IMR-90 (cell line): ENCODE measurements at regions not wholly inside any gene's neighbourhood (a gene's known extent, or its start where the extent isn't known, plus 50 kb on each side); places are given as distances from the start of the nearest gene placed in this dataset.

Experiments
- ATAC-seq: fragments of 200-7000 bp; cut with Tn5 transposase; 2 replicates; pipeline ENCODE4 v1.9.1; 2020; ENCODE audit warnings: low read depth, mild to moderate bottlenecking, moderate library complexity
- BruUV-seq: library from RNA; stranded (reverse); fragments of 400-500 nt; replicated peaks from 2 replicates; lab custom pipeline; 2021; lab: Mats Ljungman, UMichigan
- CTCF ChIA-PET: fragments of 300-600 bp; formaldehyde crosslinking; extraction: SDS; loops from one replicate; lab custom pipeline; 2021; ENCODE audit warnings: antibody characterized with exemption; lab: Yijun Ruan, JAX
- POLR2A ChIA-PET: fragments of 300-600 bp; sonication (Branson Sonifier 250); formaldehyde crosslinking; loops from one replicate; lab custom pipeline; 2022; ENCODE audit warnings: antibody characterized with exemption; ENCODE audit not compliant: unreplicated experiment; lab: Charles Lee
- DNase-seq: peaks from one replicate; pipeline ENCODE4 v3.0.0; 2013
- H2AFZ ChIP-seq: replicated peaks from 2 replicates; pipeline ENCODE3; 2013; ENCODE audit warnings: low read length, mild to moderate bottlenecking; ENCODE audit not compliant: poor library complexity
- H2AK5ac ChIP-seq: 2 replicates; pipeline ENCODE4 v1.6.1; 2013; ENCODE audit warnings: low read depth, low read length, inconsistent platforms
- H2AK9ac ChIP-seq: replicated peaks from 2 replicates; pipeline ENCODE3; 2013; ENCODE audit warnings: mild to moderate bottlenecking, low read depth, low read length, moderate library complexity; ENCODE audit not compliant: poor library complexity
- H2BK120ac ChIP-seq: 2 replicates; pipeline ENCODE4 v1.6.1; 2013; ENCODE audit warnings: low read depth, low read length, inconsistent platforms
- H2BK15ac ChIP-seq: 3 replicates; pipeline ENCODE4 v1.6.1; 2013; ENCODE audit warnings: low read depth, low read length, inconsistent platforms
- H2BK20ac ChIP-seq: 2 replicates; pipeline ENCODE4 v1.6.1; 2013; ENCODE audit warnings: low read depth, mild to moderate bottlenecking, inconsistent platforms, low read length, moderate library complexity
- H2BK5ac ChIP-seq: 2 replicates; pipeline ENCODE4 v1.6.1; 2013; ENCODE audit warnings: mild to moderate bottlenecking, low read depth, low read length, inconsistent platforms; ENCODE audit not compliant: poor library complexity, severe bottlenecking
- H3K14ac ChIP-seq: replicated peaks from 2 replicates; pipeline ENCODE4 v1.6.1; 2013; ENCODE audit warnings: low read depth, low read length, inconsistent platforms
- H3K18ac ChIP-seq: 2 replicates; pipeline ENCODE4 v1.6.1; 2013; ENCODE audit warnings: low read depth, low read length, control low read depth
- H3K23ac ChIP-seq: 2 replicates; pipeline ENCODE4 v1.6.1; 2013; ENCODE audit warnings: low read depth, low read length, inconsistent platforms
- H3K27ac ChIP-seq: 2 replicates; pipeline ENCODE4 v1.5.1; 2013; ENCODE audit warnings: mild to moderate bottlenecking, control low read depth, low read length; ENCODE audit not compliant: insufficient read depth
- H3K27me3 ChIP-seq: 2 replicates; pipeline ENCODE4 v1.6.1; 2013; ENCODE audit warnings: low read length; ENCODE audit not compliant: control insufficient read depth, insufficient read depth
- H3K36me3 ChIP-seq: 2 replicates; pipeline ENCODE4 v1.6.1; 2013; ENCODE audit warnings: low read length, mixed read lengths; ENCODE audit not compliant: control insufficient read depth, insufficient read depth
- H3K4ac ChIP-seq: 2 replicates; pipeline ENCODE4 v1.6.1; 2013; ENCODE audit warnings: low read depth, low read length, inconsistent platforms
- H3K4me1 ChIP-seq: 2 replicates; pipeline ENCODE4 v1.6.1; 2013; ENCODE audit warnings: low read length, mixed read lengths; ENCODE audit not compliant: control insufficient read depth, insufficient read depth
- H3K4me2 ChIP-seq: 2 replicates; pipeline ENCODE4 v1.6.1; 2013; ENCODE audit warnings: low read depth, mild to moderate bottlenecking, control low read depth, low read length, moderate library complexity
- H3K4me3 ChIP-seq: 2 replicates; pipeline ENCODE4 v1.5.1; 2013; ENCODE audit warnings: low read depth, mild to moderate bottlenecking, control low read depth, low read length, moderate library complexity; ENCODE audit not compliant: insufficient read depth
- H3K56ac ChIP-seq: 2 replicates; pipeline ENCODE4 v1.6.1; 2013; ENCODE audit warnings: low read length, inconsistent platforms; ENCODE audit not compliant: insufficient read depth; ENCODE audit errors: extremely low read depth
- H3K79me1 ChIP-seq, 2 experiments: 2 replicates each; pipeline ENCODE4 v1.6.1; 2013; ENCODE audit warnings: low read length in 2 of 2, inconsistent platforms in 1 of 2, low read depth in 1 of 2
- H3K9ac ChIP-seq: 2 replicates; pipeline ENCODE4 v1.6.1; 2013; ENCODE audit warnings: low read depth, low read length, control low read depth
- H3K9me1 ChIP-seq: 2 replicates; pipeline ENCODE4 v1.6.1; 2013; ENCODE audit warnings: low read length, inconsistent platforms; ENCODE audit not compliant: insufficient read depth
- H3K9me3 ChIP-seq: 2 replicates; pipeline ENCODE4 v1.6.1; 2013; ENCODE audit warnings: low read length; ENCODE audit not compliant: control insufficient read depth, insufficient read depth
- H4K20me1 ChIP-seq: 2 replicates; pipeline ENCODE4 v1.6.1; 2013; ENCODE audit warnings: low read length, inconsistent platforms; ENCODE audit not compliant: insufficient read depth
- H4K5ac ChIP-seq: 2 replicates; pipeline ENCODE4 v1.6.1; 2013; ENCODE audit warnings: mild to moderate bottlenecking, low read depth, low read length, control low read depth
- H4K8ac ChIP-seq, 2 experiments: 2 replicates each; pipeline ENCODE4 v1.6.1; 2013; ENCODE audit warnings: low read depth in 2 of 2, low read length in 2 of 2, control low read depth in 1 of 2, inconsistent platforms in 1 of 2
- H4K91ac ChIP-seq: 2 replicates; pipeline ENCODE4 v1.6.1; 2013; ENCODE audit warnings: low read depth, low read length, inconsistent platforms; ENCODE audit not compliant: insufficient read depth
- MAFK ChIP-seq: IDR thresholded peaks from 2 replicates; pipeline ENCODE4 v1.6.1; 2012; ENCODE audit warnings: low read depth, low read length, improper control_type of control experiment
- RAD21 ChIP-seq: IDR thresholded peaks from 2 replicates; pipeline ENCODE4 v1.6.1; 2012; ENCODE audit warnings: low read length, improper control_type of control experiment
- RFX5 ChIP-seq: IDR thresholded peaks from 2 replicates; pipeline ENCODE4 v1.8.0; 2012; ENCODE audit warnings: low read depth, mild to moderate bottlenecking, low read length, moderate library complexity
- WGBS, 2 experiments: methylation state at CpG; one replicate each; pipeline versions ENCODE4 v1.1.5 to v1.1.7; 2013; ENCODE audit warnings: missing lambda C conversion rate in 2 of 2; ENCODE audit not compliant: insufficient read length in 1 of 2; ENCODE audit errors: extremely low coverage in 2 of 2; 5-methylcytosine and 5-hydroxymethylcytosine counted together
- dilution Hi-C: fragments of 300-500 bp; cut with HindIII; formaldehyde crosslinking; loops from one replicate; pipeline ENCODE4 v1.14.3; 2018; ENCODE audit warnings: low sequenced_read_pairs; ENCODE audit not compliant: unreplicated experiment
- in situ Hi-C: fragments of 300-500 bp; cut with MboI; formaldehyde crosslinking; loops from 3 replicates; pipeline ENCODE4 v1.14.3; 2019; ENCODE audit warnings: low sequenced_read_pairs, inconsistent platforms, mixed read lengths
- intact Hi-C: fragments of 100-400 bp; cut with micrococcal nuclease; formaldehyde crosslinking; loops from 2 replicates; pipeline ENCODE4 v1.10.0; 2022
- TF ChIP-seq, protein P1 (sequence below): conservative IDR thresholded peaks from 2 replicates; pipeline ENCODE4 v1.5.1; 2012; ENCODE audit warnings: mild to moderate bottlenecking, low read depth, low read length, improper control_type of control experiment
- TF ChIP-seq, protein P2 (sequence below): fragments of 150-350 bp; IDR thresholded peaks from 2 replicates; pipeline ENCODE4 v1.6.1; 2017; ENCODE audit warnings: mild to moderate bottlenecking, antibody characterized with exemption, low read length, low read depth

DNA sequence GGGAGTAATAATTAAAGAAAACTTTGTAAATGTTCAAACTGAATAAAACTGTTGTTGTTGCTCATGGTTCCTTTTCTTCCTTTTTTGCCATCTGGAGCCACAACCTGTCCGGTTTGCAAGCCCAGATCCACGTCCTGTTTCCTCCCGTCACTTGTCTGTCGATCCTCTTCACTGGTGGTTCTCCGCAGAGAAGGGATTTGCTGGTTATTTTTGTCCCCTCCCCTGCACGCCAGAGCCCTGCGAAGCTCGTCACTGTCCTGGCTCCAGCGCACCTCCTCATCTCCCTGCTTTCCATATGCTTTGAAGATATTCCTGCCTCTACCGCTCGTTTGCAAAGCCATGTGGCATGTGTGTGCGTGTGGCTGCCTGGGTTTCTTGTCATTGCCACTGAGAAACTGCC lies 461.4 kb downstream of the RNF144A start:
- no peak overlapping the region for H3K9ac ChIP-seq
- ChIA-PET POLR2A (no interaction called here), CTCF (no interaction called here)
- H3K36me3 ChIP-seq = no peaks in the 10 kb centered on the region
- no peak overlapping the region for H3K4ac ChIP-seq
- in situ Hi-C loops (no loop called here), intact Hi-C loops (no loop called here), dilution Hi-C loops (no loop called here)
- H2BK15ac ChIP-seq = no peak overlapping the region
- H3K9me1 ChIP-seq = no peaks in the 10 kb centered on the region
- H3K56ac ChIP-seq = no peak overlapping the region
- H3K18ac ChIP-seq = no peak overlapping the region
- H3K14ac ChIP-seq = no peak overlapping the region
- H3K79me1 ChIP-seq = no peaks in the 10 kb centered on the region
- no peak overlapping the region for H3K23ac ChIP-seq
- no peak overlapping the region for H2AK5ac ChIP-seq
- no peak overlapping the region for H2BK20ac ChIP-seq
- H4K5ac ChIP-seq = no peak overlapping the region
- DNase-seq (no peak), ATAC-seq (no peak)
- no peak overlapping the region for H2BK5ac ChIP-seq
- H4K8ac ChIP-seq = no peak overlapping the region
- no peak overlapping the region for H3K4me3 ChIP-seq
- no peak overlapping the region for H4K91ac ChIP-seq
- H2BK120ac ChIP-seq = no peak overlapping the region
- H3K27me3 ChIP-seq = no peaks in the 10 kb centered on the region
- H3K4me1 ChIP-seq = no peaks in the 10 kb centered on the region
- no CpG with 5 or more reads among the region's 12 CpGs for WGBS, 2 experiments
- TF ChIP-seq, protein P1, sequence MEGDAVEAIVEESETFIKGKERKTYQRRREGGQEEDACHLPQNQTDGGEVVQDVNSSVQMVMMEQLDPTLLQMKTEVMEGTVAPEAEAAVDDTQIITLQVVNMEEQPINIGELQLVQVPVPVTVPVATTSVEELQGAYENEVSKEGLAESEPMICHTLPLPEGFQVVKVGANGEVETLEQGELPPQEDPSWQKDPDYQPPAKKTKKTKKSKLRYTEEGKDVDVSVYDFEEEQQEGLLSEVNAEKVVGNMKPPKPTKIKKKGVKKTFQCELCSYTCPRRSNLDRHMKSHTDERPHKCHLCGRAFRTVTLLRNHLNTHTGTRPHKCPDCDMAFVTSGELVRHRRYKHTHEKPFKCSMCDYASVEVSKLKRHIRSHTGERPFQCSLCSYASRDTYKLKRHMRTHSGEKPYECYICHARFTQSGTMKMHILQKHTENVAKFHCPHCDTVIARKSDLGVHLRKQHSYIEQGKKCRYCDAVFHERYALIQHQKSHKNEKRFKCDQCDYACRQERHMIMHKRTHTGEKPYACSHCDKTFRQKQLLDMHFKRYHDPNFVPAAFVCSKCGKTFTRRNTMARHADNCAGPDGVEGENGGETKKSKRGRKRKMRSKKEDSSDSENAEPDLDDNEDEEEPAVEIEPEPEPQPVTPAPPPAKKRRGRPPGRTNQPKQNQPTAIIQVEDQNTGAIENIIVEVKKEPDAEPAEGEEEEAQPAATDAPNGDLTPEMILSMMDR = no peak
- TF ChIP-seq MAFK (no peak), RFX5 (no peak), RAD21 (no peak)
- TF ChIP-seq, protein P2, sequence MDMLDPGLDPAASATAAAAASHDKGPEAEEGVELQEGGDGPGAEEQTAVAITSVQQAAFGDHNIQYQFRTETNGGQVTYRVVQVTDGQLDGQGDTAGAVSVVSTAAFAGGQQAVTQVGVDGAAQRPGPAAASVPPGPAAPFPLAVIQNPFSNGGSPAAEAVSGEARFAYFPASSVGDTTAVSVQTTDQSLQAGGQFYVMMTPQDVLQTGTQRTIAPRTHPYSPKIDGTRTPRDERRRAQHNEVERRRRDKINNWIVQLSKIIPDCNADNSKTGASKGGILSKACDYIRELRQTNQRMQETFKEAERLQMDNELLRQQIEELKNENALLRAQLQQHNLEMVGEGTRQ = no peak
- peaks cover 13% of the 10 kb centered on the region for H3K9me3 ChIP-seq
- no peak overlapping the region for H2AFZ ChIP-seq
- H4K20me1 ChIP-seq = no peaks in the 10 kb centered on the region
- H3K27ac ChIP-seq = no peak overlapping the region
- no peak overlapping the region for H3K4me2 ChIP-seq
- no peak overlapping the region for H2AK9ac ChIP-seq
- no TSS peak for BruUV-seq
